PC-3 (cell line): ENCODE measurements at regions not wholly inside any gene's neighbourhood (a gene's known extent, or its start where the extent isn't known, plus 50 kb on each side); places are given as distances from the start of the nearest gene placed in this dataset.
"Not testable (repeated sequence)": the region's sequence is repeated elsewhere in the genome, so short reads cannot be mapped to it uniquely, and the experiment has no call there.

Source experiments
- EZH2 ChIP-seq: fragments of 300-600 bp; sonication (generic); IDR thresholded peaks from one replicate; pipeline ENCODE4 v1.6.1; 2017; ENCODE audit warnings: antibody characterized with exemption, mild to moderate bottlenecking, low read length; ENCODE audit not compliant: unreplicated experiment
- EZH2phosphoT487 ChIP-seq: fragments of 300-600 bp; sonication (generic); IDR thresholded peaks from 2 replicates; pipeline ENCODE4 v1.6.1; 2018; ENCODE audit warnings: mild to moderate bottlenecking, antibody characterized with exemption, low read length, borderline replicate concordance
- TF ChIP-seq, protein P1 (sequence below): fragments of 300-600 bp; sonication (generic); conservative IDR thresholded peaks from 2 replicates; pipeline ENCODE4 v1.5.1; 2017; ENCODE audit warnings: antibody characterized with exemption, low read depth, mild to moderate bottlenecking, low read length

DNA sequence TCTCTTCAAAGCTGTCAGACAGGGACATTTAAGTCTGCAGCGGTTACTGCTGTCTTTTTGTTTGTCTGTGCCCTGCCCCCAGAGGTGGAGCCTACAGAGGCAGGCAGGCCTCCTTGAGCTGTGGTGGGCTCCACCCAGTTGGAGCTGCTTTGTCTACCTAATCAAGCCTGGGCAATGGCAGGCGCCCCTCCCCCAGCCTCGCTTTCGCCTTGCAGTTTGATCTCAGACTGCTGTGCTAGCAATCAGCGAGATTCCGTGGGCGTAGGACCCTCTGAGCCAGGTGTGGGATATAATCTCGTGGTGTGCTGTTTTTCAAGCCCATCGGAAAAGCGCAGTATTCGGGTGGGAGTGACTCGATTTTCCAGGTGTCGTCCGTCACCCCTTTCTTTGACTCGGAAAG lies 648.1 kb upstream of the RAG2 start:
- not testable (repeated sequence) for TF ChIP-seq EZH2, EZH2phosphoT487
- TF ChIP-seq, protein P1, sequence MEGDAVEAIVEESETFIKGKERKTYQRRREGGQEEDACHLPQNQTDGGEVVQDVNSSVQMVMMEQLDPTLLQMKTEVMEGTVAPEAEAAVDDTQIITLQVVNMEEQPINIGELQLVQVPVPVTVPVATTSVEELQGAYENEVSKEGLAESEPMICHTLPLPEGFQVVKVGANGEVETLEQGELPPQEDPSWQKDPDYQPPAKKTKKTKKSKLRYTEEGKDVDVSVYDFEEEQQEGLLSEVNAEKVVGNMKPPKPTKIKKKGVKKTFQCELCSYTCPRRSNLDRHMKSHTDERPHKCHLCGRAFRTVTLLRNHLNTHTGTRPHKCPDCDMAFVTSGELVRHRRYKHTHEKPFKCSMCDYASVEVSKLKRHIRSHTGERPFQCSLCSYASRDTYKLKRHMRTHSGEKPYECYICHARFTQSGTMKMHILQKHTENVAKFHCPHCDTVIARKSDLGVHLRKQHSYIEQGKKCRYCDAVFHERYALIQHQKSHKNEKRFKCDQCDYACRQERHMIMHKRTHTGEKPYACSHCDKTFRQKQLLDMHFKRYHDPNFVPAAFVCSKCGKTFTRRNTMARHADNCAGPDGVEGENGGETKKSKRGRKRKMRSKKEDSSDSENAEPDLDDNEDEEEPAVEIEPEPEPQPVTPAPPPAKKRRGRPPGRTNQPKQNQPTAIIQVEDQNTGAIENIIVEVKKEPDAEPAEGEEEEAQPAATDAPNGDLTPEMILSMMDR: not testable (repeated sequence)
